Activated CD8-positive, alpha-beta memory T cell treated with anti-CD3 and anti-CD28 coated beads, Interleukin-2, amount 50 U/mL, for 4 hours (primary cell): ENCODE measurements at regions not wholly inside any gene's neighbourhood (a gene's known extent, or its start where the extent isn't known, plus 50 kb on each side); places are given as distances from the start of the nearest gene placed in this dataset.

Experiments used
- DNase-seq: peaks from one replicate; pipeline ENCODE4 v3.0.0-alpha.2; 2020

DNA sequence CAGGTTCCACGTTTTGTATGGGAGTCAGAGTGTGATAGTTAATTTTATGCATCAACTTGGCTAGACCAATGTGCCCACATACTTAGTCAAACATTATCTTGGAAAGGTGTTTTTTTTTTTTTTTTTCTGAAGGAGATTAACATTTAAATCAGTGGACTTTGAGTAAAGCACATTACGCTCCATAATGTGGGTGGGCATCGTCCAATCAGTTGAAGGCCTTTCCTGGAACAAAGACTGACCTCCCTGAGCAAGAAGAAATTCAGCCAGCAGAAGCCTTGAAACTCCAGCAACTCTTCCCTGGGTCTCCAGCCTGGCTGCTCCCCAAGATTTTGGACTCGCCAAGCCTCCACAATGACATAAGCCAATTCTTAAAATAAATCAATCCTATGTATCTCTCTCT, 711.4 kb downstream of the MTRR start:
- DNase-seq = no peak

DNA sequence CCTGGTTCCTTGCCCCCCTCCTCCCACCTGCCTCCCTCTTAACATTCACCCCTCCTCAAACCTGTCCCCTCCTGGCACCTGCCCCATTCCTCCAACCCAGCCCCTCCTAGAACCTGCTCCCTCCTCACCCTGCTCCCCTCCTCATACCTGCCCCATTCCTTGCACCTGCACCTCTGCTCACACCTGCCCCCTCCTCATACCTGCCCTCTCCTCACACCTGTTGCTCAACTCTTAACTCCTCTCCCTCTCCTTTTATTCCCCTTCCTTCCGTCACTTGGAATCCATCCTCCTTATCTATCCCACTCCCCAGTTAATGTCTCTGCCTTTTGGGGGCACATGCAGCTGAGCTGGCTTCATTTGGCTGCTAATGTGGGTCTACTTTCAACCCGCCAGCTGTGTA, 712.1 kb downstream of the MTRR start:
- no peak for DNase-seq

DNA sequence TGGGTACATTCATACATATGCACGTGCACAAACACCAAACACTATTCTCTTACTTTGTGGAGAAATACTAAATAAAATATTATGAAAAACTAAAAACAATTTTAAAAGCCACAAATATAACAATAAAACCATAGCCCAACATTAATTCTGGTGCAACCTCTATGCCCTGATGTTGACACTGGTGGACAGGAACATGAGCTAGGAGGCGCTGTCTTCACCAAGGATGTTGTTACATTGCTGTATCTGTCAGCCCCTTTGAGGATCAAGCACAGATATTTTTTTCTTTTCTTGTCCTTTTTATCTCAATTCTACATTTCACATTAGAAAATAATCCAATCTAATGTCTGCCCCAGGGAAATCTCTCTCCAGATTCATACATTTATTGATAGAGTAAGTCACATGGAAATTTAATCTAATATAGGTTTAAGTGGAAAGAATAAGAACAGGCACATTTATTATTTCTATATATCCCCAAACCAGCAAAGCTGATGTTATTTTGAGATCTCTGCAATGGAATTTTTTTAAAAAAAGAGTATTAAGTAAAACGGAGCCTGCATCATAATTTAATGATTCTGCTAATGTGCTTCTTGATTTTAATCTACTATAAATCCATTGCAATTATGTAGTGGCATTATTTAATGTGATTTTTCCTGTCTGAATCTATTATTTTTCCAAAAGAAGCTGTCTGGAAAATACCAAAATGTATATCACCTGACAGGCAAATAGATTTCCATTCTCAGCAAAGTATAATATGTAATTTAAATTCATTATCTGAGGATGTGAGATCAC, 716.5 kb downstream of the MTRR start:
- no peak for DNase-seq

DNA sequence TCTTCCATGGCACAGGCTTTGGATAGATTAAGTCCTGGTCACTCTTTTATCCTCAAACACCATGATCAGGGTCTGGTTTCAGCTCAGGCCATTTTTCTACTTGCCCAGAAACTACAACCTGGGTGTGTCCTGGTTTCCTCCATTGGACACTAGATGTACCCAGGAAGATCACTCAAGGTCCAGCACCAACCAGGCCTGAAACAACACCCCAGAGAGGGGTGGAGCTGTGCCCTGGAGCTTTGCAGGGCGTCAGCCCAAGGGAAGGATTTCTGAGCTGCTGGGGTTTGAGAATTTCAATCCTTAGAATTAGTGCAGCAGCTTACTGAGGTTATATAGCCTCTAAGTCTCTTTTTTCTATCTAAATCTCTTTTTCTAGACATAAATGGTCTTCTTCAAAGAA, 722.0 kb downstream of the MTRR start:
- no peak for DNase-seq

DNA sequence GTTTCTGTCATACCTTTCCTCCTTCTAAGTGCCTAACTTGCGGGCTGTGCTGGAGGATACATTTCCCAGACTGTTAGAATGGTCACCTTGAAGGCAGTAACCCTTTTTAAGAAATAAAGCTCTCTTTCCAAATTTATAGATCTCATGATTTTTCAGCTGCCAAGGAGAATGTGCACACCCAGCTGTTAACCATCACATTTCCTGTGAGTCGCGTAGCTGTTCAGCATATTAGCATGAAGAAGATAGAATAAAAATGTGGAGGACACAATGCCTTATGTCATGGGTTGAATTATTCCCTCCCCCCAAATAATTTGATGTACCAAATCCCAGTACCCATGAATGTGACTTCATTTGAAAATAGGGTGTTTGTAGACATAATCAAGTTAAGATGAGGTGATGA, 729.4 kb downstream of the MTRR start:
- DNase-seq = no peak

DNA sequence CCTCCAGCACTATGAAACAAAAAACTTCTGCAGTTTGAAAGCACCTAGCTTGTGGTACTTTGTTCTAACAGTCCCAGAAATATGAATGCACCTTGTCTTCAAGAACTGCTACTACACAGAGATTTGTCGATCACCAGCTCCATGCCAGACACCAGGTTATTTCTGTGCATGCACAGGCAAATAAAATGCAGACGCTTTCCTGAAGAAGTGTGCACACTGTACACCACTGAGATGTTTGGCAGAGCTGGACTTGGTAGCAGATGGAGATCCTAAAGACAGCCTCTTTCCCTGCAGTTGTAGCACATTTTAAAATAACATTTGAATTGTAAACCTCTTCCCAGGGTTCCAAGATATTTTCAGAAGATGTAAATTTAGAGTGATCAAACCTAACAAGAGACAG, 730.0 kb downstream of the MTRR start:
- no peak for DNase-seq

DNA sequence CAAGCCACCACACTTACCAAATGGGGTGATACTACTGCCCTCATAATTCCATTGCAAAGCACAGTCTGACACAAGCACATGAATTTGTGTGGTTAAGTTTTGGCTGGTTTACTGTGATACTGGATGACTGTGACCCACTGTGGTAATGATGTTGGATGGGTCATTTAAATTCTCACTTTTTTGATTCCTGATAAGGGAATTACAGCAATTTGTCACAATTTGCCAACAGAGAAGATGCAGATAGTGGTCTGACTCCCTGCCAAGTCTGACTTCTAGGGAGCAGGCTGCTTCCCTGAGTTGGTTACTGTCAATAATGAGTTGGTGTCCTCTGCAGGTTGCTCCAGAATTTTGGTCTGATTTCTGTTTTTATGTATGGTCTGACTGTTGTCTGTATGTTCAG, 731.9 kb downstream of the MTRR start:
- no peak for DNase-seq

DNA sequence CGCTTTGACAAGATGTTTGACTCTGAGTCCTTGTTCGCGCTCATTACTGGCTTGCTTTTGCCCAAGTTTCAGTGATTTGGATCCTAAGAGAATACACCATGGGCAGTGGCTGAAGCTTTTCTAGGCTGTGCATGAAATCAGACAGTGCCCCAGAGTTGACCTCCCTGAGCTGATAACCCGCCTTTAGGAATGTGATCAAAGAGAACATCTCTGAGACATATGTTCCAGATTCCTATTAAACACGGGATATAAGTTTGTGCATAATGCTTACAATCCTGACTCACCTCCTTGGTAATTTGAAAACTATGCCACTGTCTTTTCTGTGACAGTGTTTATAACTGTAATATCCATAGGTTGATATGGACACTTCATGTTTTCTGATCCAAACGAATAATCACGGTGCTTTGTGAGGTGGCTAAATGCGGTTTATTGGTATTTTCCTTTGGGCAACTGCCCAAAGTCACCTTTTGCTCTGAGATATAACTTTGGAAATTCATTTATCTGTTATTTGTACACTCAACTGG, 732.9 kb downstream of the MTRR start:
- no peak for DNase-seq

DNA sequence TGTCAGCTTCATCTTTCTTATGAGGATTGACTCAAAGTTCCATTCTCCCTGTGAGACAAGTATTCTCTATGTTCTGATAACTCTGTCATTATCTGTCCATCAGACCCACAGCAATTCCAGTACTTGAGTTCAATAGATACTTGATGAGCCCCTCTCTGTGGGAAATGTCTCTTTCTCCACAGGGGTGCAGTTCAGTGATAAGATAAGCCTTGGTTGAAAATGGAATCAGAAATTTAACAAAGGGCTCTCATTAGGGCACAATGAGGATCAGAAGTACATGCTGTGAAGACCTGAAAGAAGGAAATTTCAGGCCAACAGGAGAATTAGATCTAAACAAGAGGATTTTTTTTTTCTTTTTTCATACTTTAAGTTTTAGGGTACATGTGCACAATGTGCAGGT, 737.3 kb downstream of the MTRR start:
- no peak for DNase-seq

DNA sequence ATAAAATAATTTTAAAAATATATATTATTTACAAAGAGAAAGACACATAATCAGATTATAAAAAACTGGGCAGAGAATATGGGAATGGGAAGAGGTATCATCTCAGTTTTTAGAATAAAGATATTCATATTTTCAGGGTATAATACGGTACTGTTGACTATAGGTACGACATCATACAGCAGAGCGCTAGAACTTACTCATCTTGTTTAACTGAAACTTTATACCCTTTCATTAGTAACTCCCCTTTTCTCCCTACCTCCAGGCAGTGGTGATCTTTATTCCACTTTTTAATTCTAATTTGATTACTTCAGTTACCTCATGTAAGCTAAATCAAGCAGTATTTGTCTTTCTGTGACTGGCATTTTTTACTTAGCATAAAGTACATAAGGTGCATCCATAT, 742.1 kb downstream of the MTRR start:
- no peak for DNase-seq

DNA sequence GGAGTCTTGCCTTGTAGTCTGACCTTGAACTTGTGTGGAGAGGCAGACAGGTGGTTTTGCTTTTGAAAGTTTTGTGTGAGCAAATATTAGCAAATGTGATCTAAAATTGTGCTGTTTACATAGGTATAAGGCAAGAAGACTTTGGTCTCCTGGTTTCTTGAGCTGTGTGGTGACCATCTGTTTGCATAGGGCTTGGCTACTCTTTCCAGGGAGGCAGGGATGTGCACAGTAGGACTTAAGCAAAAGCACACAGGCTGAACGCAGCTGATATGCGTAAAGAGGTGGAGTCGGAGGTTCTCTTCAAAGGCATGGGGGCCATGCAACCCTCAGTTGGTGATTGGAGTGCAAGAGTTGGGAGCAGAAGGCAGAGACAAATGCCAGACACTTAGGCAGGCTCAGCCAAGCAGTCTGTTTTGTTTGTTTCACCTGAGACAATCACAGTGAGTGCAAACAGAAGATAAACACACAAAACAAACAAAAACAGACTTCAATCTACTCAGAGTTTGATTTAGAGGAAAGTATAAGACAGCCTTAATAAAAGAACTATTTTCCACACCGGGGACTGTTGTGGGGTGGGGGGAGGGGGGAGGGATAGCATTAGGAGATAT, 744.2 kb downstream of the MTRR start:
- no peak for DNase-seq

DNA sequence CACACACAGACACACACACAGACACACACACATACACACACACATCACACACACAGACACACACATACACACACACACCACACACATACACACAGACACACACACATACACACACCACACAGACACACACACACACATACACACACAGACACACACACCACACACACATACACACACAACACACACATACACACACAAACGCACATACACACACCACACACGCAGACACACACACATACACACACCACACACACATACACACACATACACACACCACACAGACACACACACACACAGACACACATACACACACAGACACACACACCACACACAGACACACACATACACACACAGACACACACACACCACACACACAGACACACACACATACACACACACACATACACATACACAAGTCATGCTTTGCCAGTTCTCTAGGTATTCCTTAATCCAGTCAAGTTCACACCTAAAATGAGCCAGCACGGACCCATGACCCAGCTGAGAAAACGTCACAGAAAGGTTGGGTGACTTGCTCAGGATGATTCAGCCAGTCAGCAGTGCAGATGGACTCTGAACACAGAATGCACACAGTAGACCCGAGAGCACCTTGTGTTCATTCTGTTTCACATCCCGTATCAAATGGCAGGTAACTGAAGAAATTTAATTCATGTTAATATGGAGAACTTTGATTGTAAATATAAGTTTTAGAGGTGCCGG, 746.4 kb downstream of the MTRR start:
- DNase-seq = no peak

DNA sequence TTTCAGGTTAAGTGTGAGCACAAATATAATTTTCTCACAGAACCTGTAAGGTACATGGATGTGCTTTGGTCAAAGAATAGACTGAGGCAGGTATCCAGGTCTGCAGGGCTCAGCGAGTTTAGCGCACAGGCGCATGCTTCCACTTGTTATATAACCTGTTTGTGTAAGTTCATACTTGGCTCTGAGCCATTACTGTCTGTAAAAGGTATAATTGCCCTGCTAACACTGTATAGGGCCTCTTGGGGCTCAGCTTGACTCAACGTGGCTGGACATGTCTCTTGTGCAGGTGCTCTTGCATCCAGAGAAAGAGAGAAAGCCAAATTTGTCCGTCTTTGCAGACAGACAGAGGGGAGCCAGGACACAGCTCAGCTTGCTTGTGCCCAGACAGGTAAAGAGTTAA, 759.6 kb downstream of the MTRR start:
- DNase-seq = no peak

DNA sequence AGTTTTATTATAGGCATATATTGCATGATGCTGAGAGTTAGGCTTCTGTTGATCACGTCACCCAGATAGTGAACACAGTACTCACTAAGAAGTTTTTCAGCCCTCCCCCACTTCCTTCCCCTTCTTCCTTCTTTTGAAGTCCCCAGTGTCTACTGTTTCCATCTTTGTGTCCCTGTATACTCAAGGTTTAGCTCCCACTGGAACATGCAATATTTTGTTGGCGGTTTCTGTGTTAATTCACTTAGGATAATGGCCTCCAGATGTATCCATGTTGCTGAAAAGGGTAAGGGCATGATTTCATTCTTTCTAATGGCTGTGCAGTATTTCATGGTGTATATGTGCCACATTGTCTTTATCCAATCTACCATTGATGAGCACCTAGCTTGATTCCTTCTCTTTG, 764.3 kb downstream of the MTRR start:
- DNase-seq = no peak

DNA sequence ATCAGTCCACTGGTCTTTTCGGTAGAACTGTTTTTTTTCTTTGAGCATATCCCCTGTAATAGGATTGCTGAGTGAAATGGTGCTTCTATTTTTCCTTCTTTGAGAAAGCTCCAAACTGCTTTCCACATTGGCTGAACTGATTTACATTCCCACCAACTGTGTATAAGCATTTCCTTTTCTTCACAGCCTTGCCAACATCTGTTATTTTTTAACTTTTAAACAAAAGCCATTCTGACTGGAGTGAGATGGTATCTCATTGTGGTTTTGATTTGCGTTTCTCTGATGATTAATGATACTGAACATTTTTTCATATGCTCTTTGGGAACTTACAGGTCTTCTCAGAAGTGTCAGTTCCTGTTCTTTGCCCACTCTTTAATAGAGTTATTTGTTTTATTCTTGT, 764.7 kb downstream of the MTRR start:
- no peak for DNase-seq

DNA sequence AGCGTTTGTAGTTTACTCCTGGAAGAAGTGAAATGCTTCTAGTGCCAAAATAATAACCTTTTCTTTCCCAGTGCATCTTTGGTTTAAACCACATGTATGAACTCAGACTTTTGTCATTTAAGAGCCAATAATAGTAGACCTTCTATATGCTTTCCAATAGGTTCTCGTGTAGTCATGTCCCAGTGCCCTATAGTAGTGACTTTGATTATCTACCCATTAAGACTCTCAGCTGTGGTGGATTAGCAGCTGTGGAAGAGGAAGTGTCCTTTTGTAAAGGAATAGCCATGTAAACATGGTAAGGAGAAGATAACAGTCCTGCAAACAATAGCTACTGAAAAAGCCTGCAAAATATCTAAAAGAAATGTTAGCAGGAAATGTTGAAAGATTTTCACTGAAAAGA, 765.3 kb downstream of the MTRR start:
- DNase-seq = no peak

DNA sequence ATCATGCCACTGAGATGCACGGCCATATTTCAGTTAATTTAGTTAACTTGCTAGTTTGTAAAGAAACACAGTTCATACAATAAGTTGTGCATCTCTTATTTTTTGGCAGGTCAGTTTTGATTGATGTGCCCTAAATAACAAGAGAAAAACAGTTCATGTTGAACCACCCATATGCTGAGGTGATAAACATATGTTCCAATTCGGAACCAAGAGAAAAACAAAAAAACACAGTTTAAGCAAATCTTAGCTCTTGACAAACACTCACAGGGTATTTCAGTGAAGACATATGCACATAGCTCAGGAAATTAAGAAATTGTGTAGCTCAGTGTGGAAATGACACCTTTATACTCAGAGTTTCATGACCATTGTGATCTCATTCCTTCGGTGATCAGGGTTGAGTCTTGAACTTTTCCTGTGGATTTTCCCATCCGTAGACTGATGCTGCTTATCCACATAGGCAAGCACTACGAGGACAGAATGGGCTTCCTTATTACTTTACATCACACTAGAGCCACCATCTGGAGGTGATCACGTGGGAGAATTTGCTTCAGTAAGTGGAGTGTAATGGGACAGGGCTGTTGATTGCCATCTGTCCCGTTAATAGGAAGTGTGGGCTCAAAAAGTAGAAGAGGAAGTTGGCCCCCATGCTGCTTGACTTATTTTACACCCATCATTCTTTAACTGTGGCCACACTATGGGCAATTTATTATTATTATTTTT, 773.0 kb downstream of the MTRR start:
- DNase-seq = no peak

DNA sequence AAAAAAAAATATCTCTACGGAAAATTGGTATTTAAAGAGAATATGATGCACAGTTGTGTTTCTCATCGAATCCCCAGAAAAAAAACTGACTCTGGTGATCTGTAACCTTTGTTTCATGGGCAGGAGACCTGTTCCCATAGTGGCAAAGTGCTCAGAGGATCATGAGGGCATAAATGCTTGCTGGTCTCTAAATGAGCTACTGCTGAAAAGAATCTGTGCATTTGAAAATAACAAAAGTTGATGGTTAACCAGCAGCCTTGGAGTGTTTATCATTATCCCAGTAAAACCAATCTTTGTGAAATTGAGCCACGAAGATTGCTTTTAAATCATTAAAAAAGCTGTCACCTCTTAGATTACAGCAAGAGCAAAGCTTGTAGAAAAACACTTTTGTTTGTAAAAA, 775.4 kb downstream of the MTRR start:
- no peak for DNase-seq

DNA sequence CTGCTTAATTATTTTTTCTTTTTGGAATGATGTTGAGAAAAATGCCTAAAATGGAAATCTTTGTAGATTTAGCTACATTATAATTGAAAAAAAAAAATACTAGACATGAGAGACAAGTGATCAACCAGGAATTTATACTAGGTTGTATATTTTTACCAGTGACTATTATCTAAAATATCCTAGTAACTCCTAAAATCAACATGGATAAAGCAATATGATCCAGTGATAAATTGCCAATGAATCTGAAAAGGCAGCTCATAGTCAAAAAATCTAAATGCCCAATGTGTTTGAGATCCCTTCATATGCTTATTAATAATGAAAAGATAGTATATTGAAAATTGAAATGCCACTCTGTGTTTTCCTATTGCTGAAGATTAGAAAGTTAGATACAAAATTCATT, 778.2 kb downstream of the MTRR start:
- DNase-seq = no peak

DNA sequence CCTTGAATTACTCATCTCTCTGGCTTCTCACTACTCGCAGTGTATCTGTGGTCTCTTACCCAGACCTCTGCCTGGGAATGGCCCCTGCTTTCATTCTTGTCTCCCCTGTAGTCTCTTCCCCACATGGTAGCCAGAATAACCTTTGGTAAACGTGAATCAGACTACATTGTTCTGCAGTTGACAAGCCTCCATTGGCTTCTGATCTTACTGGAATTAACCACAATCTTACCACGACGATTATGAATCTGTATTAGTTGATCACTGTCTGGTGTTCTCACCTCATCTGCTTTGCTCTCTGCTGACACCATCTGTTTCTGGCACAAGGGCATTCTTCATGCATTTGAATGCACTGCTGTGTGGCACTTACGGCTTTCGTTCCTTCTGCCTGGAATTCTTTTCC, 781.2 kb downstream of the MTRR start:
- no peak for DNase-seq

DNA sequence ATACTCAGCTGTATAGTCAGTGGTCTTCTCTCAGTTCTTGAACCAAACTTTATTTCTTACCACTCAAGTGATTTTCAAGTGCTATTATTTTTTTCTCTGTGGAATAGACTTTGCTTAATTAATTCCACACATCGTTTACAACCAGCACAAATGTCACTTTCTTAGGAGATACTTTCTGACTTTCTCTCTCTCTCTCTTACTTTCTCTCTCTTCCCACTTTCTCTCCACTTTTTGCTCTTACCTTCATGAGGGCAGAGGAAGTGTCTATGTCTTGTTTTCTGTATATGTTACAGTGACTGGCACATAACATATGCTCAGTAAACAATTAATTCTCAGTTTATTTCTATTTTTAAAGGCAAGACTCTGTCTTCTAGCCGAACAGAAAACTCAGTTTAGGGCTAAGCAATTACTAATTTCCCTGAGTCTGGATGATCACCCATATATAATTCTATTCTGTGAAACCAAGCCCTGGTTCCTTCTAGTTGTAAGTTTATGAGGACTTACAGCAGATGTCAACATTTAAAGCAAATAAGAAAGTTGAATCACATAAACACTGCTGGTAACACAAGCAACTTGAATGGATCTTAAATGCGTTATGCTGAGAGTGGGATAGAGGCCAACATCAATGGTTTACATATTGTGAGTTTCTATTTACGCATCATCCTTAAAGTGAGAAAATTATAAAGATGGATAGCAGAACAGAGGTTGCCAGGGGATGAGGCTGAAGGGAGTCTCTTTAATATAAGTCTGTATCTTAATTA, 791.4 kb downstream of the MTRR start:
- no peak for DNase-seq

DNA sequence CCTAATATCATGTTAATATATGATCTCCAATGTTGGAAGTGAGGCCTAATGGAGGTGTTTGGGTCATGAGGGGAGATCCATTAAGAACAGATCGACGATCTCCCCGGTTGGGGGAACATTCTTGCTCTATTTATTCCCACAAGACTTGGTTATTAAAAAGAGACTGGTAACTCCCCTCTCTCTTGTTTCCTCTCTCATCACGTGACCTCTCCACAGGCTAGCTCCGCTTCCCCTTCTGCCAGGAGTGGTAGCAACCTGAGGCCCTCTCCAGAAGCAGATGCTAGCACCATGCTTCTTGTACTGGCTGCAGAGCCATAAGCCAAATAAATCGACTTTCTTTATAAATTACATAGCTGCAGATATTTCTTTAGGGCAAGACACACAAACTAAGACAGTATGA, 794.4 kb downstream of the MTRR start:
- no peak for DNase-seq

DNA sequence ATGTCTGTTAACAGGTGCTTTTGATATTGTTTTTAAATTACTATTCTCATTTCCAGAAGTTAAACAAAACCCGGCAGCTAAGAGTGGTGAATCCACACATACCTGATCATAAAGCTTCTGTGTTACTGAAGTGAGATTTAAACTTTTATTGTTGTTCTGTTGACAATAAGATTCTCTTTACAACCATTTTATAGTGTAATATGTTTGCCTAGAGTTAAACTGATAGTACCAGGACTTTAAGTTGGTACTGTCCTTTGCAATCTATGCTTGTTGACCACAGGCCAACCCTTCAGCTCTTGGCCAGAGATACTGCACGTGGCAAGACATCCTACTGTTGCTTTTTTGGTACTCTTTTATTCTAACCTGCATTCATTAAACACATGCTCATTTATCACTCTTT, 806.2 kb downstream of the MTRR start:
- DNase-seq = no peak
